SKM-1 (cell line): ENCODE measurements at regions not wholly inside any gene's neighbourhood (a gene's known extent, or its start where the extent isn't known, plus 50 kb on each side); places are given as distances from the start of the nearest gene placed in this dataset.
A peak's percentile ranks its signal among the peaks of the same experiment; 100 is the strongest.
"Not testable (repeated sequence)": the region's sequence is repeated elsewhere in the genome, so short reads cannot be mapped to it uniquely, and the experiment has no call there.

ENCODE experiments used
- DNase-seq: peaks from one replicate; lab custom pipeline; 2025; ENCODE audit not compliant: unreplicated experiment; lab: John Stamatoyannopoulos, UW

GRCh38 chr1:187790724-187791123 is 962.0 kb downstream of the PLA2G4A start:
- DNase-seq: no peak

GRCh38 chr1:187794561-187794960 is 965.8 kb downstream of the PLA2G4A start:
- DNase-seq: no peak

GRCh38 chr1:187809549-187809948 is 980.8 kb downstream of the PLA2G4A start:
- DNase-seq: no peak

- DNase-seq: no peak
These were observed 987.9 kb downstream of the PLA2G4A start for GRCh38 chr1:187816646-187817045.

GRCh38 chr1:187817782-187818181 is 989.0 kb downstream of the PLA2G4A start:
- no peak for DNase-seq

GRCh38 chr1:187819086-187819485 is 990.3 kb downstream of the PLA2G4A start:
- no peak for DNase-seq

- DNase-seq: no peak
These were observed 1007.8 kb downstream of the PLA2G4A start for GRCh38 chr1:187836557-187836956.

GRCh38 chr1:187837787-187838186 is 1009.0 kb downstream of the PLA2G4A start:
- DNase-seq: no peak

GRCh38 chr1:187838335-187839293 is 1009.9 kb downstream of the PLA2G4A start:
- no peak for DNase-seq

GRCh38 chr1:187839873-187840272 is 1011.1 kb downstream of the PLA2G4A start:
- DNase-seq: no peak

- no peak for DNase-seq
These were observed 1011.8 kb downstream of the PLA2G4A start for GRCh38 chr1:187840557-187840956.

- DNase-seq: no peak
These were observed 1013.8 kb downstream of the PLA2G4A start for GRCh38 chr1:187842406-187843165.

- no peak for DNase-seq
These were observed 1015.6 kb downstream of the PLA2G4A start for GRCh38 chr1:187844313-187844712.

- DNase-seq: no peak
These were observed 1018.8 kb downstream of the PLA2G4A start for GRCh38 chr1:187847531-187847930.

- no peak for DNase-seq
These were observed 1019.6 kb downstream of the PLA2G4A start for GRCh38 chr1:187848321-187848720.

- DNase-seq: not testable (repeated sequence)
These were observed 1021.4 kb downstream of the PLA2G4A start for GRCh38 chr1:187850146-187850545.

GRCh38 chr1:187853505-187853904 is 1024.8 kb downstream of the PLA2G4A start:
- no peak for DNase-seq

- DNase-seq: peak; percentile 41
These were observed 1025.7 kb downstream of the PLA2G4A start for GRCh38 chr1:187854457-187854856.

GRCh38 chr1:187862506-187862905 is 1033.8 kb downstream of the PLA2G4A start:
- DNase-seq: no peak

GRCh38 chr1:187870552-187870951 is 1041.8 kb downstream of the PLA2G4A start:
- no peak for DNase-seq

GRCh38 chr1:187871177-187871845 is 1042.6 kb downstream of the PLA2G4A start:
- no peak for DNase-seq
